ENCODE measurements at regions not wholly inside any gene's neighbourhood (a gene's known extent, or its start where the extent isn't known, plus 50 kb on each side); places are given as distances from the start of the nearest gene placed in this dataset.
"Not testable (repeated sequence)": the region's sequence is repeated elsewhere in the genome, so short reads cannot be mapped to it uniquely, and the experiment has no call there.

- DNase-seq = no peak
Measured at GRCh38 chr1:148315071-148315811, 163.2 kb upstream of the NBPF11 start.

- no peak for DNase-seq
Measured at GRCh38 chr1:148310807-148311206, 158.7 kb upstream of the NBPF11 start.

GRCh38 chr1:148309940-148310500 is 157.9 kb upstream of the NBPF11 start:
- no peak for DNase-seq

- DNase-seq = no peak
Measured at GRCh38 chr1:148308832-148309458, 156.9 kb upstream of the NBPF11 start.

- peak in 5 of 14 donors; percentile 7 to 29 (median 19) for DNase-seq
Measured at GRCh38 chr1:148307583-148308185, 155.6 kb upstream of the NBPF11 start.

GRCh38 chr1:148304935-148305334 is 152.9 kb upstream of the NBPF11 start:
- not testable (repeated sequence) for DNase-seq

GRCh38 chr1:148302586-148303364 is 150.7 kb upstream of the NBPF11 start:
- DNase-seq = not testable (repeated sequence)

- not testable (repeated sequence) for DNase-seq
Measured at GRCh38 chr1:148297852-148298251, 145.8 kb upstream of the NBPF11 start.

GRCh38 chr1:148296511-148296910 is 144.4 kb upstream of the NBPF11 start:
- no peak for DNase-seq

GRCh38 chr1:148294116-148294807 is 142.2 kb upstream of the NBPF11 start:
- DNase-seq = no peak

GRCh38 chr1:148293651-148294050 is 141.6 kb upstream of the NBPF11 start:
- no peak for DNase-seq

GRCh38 chr1:148292915-148293314 is 140.8 kb upstream of the NBPF11 start:
- DNase-seq = no peak

- no peak for DNase-seq
Measured at GRCh38 chr1:148290881-148291280, 138.8 kb upstream of the NBPF11 start.

- no peak for DNase-seq
Measured at GRCh38 chr1:148289647-148290046, 137.6 kb upstream of the NBPF11 start.

- DNase-seq = not testable (repeated sequence)
Measured at GRCh38 chr1:148285946-148286345, 133.9 kb upstream of the NBPF11 start.

GRCh38 chr1:148280831-148281572 is 128.9 kb upstream of the NBPF11 start:
- DNase-seq = not testable (repeated sequence)

- DNase-seq = not testable (repeated sequence)
Measured at GRCh38 chr1:148279002-148279542, 127.0 kb upstream of the NBPF11 start.

- not testable (repeated sequence) for DNase-seq
Measured at GRCh38 chr1:148277865-148278279, 125.8 kb upstream of the NBPF11 start.

- not testable (repeated sequence) for DNase-seq
Measured at GRCh38 chr1:148267066-148267465, 115.0 kb upstream of the NBPF11 start.

- DNase-seq = peak in 5 of 14 donors; percentile 3 to 22 (median 15)
Measured at GRCh38 chr1:148264374-148265276, 112.5 kb upstream of the NBPF11 start.
